HG02938 (cell line): ENCODE measurements at regions not wholly inside any gene's neighbourhood (a gene's known extent, or its start where the extent isn't known, plus 50 kb on each side); places are given as distances from the start of the nearest gene placed in this dataset.
"Not testable (repeated sequence)": the region's sequence is repeated elsewhere in the genome, so short reads cannot be mapped to it uniquely, and the experiment has no call there.

Experiments used
- ATAC-seq: cut with Tn5 transposase; IDR thresholded peaks from one replicate; pipeline ENCODE4 v1.9.1; 2021; ENCODE audit warnings: mild to moderate bottlenecking, moderate library complexity; ENCODE audit not compliant: unreplicated experiment

DNA sequence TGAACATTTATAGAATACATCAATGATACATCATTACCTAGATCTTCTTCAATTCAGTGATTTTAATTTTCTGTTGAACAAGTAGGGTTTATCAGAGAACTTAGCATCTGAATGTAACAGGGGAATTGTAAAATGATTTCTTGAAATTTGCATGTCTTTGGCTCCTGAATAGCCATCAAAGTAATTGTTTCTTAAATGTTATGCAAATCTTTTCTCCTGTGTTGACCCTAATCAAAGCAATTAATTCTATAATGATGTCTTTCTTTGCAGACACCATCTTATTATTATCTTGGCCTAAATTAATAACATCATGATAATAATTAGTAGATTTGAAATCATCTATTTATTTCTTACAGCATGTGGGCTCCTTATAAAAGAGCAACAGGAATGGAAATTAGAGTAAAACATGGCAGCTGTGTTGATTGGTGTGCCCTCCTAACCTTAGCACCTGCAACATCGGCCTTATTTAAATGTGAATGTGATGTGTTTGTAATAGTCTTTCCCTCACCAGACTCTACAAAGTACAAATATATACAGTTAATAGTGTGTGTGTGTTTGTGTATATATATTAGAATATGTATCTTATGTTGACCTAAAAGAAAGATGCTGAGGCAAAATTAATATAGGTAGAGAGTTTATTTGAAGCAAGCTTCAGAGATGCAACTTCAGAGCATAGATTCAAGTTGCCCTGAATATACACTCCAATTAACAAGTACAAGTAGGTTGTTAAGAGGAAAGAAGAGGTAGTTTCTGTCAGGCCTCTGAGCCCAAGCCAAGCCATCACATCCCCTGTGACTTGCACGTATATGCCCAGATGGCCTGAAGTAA, 328.0 kb upstream of the TECRL start:
- ATAC-seq: no peak

DNA sequence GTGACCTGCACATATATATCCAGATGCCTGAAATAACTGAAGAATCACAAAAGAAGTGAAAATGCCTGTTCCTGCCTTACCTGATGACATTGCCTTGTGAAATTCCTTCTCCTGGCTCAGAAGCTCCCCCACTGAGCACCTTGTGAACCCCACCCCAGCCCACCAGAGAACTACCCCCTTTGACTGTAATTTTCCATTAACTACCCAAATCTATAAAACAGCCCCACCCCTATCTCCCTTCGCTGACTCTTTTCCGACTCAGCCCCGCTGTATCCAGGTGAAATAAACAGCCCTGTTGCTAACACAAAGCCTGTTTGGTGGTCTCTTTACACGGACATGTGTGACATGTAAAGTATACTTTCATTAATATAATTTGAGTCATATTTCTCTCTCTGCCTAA, 320.3 kb upstream of the TECRL start:
- no peak for ATAC-seq

DNA sequence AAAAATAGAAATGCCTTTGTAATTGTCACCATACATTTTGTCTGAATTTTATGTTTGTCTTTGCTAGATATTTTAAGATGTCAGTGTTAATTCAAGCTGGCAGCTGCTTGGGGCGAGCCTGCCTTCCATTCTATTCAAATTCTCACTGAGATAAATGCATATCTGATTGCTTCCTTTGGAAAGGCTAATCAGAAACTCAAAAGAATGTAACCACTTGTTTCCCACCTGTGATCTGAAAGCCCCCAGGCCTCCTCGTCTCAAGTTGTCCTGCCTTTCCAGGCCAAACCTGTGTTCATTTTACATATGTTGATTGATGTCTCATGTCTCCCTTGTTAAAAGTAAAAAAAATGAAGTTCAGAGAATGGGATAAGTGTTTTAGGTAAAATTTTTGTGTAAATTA, 318.7 kb upstream of the TECRL start:
- ATAC-seq: no peak

DNA sequence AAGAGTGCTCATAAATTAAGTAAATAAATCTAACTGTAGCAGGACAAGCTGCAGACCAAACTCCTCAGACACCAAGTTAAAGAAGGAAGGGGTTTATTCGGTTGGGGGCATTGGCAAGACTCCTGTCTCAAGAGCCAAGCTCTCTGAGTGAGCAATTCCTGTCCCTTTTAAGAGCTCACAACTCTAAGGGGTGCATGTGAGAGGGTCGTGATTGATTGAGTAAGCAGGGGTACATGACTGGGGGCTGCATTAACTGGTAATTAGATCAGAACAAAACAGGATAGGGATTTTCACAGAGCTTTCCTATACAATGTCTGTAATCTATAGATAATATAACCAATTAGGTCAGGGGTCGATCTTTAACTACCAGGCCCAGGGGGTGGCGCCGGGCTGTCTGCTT, 318.1 kb upstream of the TECRL start:
- not testable (repeated sequence) for ATAC-seq

DNA sequence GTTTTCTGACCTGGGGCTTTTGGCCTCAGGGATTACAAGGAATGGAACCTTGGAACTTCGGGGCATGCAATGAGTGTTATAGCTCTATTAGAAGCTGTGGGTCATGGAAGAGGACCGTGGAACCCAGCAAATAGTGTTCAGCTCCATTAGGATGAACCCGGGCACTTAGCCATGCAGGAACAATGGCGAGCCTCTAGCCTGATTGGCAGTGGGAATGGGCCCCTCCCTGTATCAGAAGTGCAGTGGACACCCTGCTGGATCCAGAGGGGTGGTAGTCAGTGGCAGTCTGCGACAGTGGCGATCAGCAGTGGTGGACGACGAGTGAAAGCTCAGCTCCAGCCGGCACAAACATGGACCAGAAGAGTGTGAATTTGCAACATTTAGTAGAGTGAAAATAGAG, 315.4 kb upstream of the TECRL start:
- no peak for ATAC-seq

DNA sequence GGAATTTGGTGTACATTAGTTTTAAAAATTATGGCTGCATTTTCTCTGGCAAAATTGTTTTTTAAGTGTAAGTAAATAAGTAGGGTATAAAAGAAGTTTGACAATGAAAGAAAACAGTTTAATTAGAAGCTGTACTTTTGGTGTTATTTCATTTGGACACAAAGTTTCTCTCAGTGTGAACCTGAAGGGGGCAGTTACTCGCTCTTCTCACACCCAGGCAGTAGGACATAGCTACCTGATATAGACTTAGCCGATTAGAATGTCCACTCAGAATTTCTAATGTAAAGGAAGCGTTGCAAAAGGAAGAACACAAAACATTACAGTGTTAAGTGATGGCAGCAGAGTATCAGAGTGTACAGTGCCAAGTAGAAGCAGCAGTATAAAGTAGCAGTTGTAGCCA, 311.9 kb upstream of the TECRL start:
- no peak for ATAC-seq

DNA sequence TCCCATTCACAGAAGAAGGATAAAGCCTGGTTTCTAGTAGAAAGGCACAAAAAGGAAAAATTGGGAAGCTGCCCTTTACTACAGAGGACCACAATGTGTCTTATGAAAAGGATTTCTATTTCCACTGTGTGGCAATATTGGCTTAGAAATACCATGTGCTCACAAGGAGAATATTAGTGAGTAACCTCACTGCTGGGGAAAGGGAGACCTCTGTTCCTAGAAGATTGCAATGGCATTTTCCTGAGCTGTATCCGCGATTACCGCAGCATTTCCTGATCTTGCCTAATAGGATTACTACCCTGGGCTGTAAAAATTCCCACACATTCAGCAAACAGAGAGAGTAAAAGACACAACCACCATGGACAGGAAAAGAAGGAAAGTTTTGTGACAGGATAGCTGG, 308.8 kb upstream of the TECRL start:
- no peak for ATAC-seq

DNA sequence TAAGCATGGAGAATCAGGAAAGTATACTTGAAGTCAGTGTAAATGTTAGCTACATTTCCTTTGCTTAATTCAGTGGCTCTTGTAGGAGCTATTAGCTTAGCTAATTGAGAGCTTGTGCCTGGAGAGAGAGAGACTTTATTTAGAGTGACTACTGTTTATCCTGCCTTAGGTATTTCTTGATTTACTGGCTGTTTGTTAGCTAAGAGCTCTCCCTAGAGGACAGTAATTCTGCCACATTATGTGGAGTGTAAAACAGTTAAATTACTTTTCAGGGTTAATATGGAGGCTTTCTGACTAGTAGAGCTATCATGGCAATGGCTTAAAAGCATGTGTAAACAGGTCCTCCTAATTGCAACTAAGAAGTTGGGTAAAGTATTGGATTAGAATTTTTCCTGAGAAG, 306.5 kb upstream of the TECRL start:
- no peak for ATAC-seq

DNA sequence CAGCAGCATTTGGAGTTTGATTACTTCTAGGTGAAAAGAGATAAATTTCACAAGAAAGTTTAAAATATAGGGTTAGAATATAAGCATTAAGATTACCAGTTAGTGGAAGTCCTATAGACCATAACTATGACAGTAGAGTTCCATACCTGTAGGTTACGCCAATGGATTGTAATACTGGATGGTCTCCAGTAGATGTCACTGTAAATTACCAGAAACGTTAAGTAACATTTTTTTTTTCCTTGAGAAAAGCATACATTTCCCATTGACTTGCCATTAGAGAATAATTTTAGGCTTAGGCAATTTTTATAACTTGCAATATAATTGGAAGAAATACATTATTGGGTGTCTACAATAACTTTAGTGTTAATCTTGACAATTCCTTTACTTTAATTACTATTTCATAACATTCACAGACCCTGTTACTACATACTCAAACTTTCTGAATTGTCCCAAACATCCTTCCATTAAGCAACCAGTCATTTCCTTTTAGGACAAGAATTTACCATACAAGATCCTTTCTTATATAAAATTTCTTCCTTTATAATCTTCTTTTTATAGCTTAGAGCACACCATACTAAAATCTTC, 304.1 kb upstream of the TECRL start:
- ATAC-seq: peak; percentile 70

DNA sequence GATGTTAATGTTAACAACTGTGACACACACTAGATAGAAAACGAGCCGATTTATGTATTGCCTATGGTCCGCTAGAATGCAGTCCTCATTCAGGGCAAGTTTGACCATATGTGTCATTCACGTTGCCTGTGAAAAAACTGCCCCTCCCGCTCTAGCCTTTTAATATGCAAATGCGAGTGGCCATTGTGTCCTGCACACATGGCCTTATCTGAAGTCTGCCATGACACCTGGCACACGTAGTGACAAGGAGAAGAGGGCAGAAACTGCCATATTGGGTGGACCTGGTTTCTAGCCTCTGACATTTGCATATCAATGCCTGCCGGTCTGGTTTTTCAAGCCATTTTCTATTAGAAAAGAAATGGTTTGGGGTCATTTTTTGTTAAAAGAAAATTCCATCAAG, 303.3 kb upstream of the TECRL start:
- no peak for ATAC-seq

DNA sequence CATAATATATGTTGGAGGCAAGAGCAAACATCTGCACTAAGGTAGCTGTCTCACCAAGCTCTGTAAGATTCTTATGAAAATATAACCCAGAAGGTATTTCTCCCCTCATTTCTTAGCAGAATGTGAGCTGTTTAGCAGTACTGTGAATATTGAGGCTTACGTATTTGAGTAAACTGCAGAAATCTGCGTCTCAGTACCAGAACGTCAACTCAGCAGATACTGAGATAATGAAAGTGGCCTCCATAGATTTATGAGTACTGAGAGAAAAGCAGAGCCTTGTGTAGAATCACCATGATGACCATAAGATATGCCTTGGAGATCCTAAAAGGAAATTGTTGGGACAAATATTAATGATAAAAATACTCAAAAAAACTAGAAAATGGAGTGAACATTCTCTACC, 296.7 kb upstream of the TECRL start:
- no peak for ATAC-seq

DNA sequence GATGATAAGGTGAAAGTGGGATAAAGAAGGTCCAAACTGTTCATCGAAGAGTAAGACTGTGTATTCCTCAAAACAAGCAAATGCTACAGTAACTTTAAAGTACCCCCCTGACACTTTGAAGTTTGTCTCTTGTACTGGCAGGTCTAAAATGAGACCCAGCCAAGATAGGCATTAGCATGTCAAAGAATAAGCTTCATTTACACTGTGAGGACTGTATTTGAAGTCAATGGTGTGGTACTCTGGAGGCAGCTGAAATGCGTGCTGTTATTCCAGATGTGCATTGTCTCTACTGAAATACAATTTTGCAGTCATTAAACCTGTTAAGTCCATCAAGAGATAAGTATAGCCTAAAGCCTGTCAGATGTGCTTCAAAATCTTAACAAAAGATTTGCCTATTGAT, 288.9 kb upstream of the TECRL start:
- no peak for ATAC-seq

DNA sequence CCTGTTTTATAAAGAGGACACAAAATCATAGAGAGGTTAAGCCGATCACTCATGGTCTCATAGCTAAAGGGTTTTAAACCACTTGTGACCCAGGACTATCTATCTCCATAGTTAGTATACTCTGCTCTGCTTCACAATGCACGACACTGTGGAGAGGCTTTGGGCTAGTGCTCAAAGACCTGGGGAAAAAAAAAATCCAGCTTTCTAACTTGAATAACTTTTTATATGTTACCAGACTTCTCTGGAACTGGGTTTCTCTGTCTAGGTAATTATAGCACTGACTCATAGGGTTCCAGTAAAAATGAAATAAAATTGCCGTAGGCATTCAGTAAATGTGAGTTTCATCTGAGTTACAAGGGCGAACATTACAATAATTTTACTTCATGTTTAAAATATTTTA, 273.7 kb upstream of the TECRL start:
- no peak for ATAC-seq

DNA sequence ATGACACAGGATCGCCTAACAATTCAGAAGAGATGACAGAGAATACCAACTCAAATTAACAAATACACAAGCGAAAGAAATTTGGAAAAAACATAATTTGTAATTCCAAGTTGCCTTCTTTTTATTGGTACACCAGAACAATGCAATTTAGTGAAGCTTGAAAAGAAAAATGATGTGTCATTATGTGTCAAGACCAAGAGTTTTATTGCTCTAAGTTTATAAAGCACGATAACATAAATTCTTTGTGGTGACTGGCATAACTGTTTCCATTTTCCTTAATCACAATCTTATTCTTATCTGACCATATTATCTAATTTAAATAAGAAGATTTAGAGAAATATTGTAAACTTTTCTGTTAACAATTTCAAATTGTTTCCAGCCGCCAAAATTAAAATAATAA, 273.2 kb upstream of the TECRL start:
- no peak for ATAC-seq

DNA sequence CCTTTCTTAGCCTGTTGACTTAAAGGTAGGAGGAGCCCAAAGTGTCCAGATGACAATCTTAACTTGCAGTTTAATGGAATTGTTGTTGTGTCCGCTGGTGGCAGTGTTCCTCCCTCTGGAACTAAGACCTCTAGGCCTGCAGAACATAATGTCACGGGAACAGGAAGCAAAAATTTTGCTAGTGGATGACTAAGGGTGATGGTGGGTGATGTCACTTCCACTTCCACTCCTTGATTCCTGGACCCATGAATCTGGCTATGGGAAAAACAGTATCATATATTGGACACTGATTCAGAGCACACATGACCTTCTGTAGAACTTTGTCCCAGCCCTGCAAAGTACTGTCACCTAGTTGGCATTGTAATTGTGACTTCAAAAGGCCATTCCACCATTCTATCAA, 263.9 kb upstream of the TECRL start:
- not testable (repeated sequence) for ATAC-seq

DNA sequence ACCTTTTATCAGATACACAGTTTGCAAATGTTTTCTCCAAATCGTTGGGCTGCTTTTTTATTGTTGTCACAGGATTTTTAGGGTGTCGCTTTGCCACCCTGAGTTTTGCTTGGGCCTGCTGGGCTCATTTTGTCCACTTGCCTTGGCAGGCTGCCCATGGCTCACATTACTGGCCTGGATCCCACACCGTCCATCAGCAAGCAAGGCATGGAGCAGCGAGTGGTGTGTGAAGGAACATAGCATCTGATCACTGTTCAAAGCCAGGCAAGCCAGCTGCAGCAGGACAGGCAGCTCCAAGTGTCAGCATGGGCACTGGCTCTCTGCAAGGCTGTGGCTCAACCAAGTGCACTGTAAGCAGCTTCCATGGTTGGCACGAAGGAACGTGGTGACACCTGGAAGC, 261.4 kb upstream of the TECRL start:
- ATAC-seq: no peak

DNA sequence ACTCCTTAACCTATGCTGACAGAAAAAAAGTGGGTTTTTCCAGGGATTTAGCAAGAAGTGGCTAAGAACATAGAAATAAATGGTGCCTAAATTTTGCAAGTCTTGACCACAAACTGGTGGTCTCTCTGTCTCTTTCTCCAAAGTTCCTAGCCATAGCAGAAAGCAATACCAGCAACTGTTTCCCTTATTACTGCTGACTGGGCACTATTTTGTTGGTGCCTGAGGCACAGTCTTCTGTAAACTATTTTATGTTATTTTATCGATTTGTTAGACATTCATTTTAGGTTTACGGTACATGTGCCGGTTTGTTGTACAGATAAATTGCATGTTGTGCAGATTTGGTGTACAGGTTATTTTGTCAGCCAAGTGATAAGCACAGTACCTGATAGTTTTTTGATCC, 234.6 kb upstream of the TECRL start:
- no peak for ATAC-seq

DNA sequence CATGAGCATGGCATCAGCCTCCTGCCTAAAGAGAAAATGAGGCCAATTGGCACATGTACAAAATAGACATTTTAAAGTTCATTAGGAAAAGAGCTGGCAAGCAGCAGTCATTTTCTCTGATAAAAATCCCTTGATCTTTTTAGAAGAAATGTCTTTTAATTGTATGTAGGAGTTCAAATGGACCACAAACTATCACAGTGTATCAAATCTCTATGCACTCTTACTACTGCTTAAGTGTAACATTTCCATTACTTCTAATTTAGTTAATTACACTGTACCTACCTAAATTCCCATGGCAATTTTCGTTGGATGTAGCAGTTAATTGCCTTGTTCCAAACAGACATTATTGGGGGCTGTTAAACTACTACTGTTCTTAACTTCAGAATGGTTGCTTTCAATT, 233.7 kb upstream of the TECRL start:
- no peak for ATAC-seq

DNA sequence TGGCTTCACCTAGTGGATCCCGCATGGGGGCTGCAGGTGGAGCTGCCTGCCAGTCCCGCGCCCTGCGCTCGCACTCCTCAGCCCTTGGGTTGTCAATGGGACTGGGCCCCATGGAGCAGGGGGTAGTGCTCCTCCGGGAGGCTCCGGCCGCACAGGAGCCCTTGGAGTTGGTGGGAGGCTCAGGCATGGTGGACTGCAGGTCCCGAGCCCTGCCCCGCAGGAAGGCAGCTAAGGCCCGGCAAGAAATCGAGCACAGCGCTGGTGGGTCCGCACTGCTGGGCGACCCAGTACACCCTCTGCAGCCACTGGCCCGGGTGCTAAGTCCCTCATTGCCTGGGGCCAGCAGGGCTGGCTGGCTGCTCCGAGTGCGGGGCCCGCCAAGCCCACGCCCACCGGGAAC, 231.2 kb upstream of the TECRL start:
- ATAC-seq: not testable (repeated sequence)

DNA sequence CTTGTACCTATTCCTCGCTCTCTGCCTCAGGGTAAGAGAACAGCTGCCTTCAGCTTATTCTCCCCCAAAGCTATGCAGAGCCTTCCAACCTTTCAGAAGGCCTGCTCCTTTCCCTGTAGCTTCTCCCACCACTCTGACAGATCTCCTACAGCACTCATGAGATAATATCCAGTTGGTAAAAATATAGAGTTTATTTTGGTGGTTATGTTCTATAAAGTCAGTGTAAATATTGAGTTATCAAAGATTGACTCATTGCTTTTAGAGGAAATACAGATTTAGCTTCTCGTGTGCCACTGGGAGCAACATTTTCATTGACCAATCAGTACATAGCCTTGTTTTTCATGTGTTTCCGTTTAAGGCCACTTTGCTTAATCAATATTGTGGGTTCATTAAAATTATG, 216.2 kb upstream of the TECRL start:
- no peak for ATAC-seq

DNA sequence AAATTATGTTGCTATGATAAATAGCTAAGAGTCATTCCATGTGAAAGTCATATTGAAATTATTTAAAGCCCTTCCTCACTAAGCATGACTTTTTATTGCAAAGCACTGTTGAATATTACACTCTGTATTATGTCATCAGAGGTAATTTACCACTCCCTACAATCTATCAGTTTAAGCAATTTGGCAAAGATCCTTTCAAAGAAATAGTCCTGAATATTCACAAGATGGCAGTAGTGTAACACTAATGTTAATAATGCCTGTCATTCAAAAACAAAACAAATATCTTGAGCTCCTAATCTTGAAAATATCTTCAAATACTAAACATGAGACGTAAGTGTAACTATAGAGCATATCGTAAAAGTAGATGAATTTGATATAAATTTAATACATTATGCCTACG, 208.6 kb upstream of the TECRL start:
- no peak for ATAC-seq

DNA sequence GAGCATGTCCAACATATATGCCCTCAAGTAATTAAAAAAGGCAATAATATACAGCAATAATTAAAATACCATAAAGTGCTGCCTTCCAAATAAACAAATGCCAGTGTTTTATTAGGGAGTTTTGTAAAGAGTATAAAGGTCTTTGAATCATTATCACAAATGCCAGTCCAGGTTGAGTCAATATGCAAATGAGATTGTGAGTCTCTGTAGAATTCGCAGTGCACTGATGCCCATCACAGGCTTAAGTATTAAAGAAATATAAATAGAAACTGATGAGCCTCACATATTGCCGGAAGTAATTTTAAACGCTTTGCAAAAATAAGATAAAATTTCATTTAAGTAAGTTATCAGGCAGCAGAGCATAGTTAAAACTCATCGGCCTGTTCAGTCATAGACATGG, 205.0 kb upstream of the TECRL start:
- no peak for ATAC-seq

DNA sequence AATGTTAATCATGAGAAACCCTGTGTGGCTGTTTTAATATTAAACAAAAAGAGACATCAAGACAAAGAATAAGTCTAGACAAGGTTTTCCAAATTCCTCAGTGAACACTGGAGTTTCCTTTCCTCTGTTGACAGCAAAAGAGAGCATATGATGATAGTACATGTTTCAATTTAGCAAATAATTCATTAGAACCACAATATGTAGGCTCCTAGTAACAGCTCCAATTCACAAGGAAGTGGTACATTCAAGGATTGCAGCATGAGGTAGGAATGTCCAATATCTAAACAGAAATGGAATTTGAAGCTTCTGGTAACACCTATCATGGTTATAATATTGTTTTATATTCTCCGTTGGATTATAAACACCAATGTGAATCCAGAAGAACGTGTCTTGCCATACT, 203.8 kb upstream of the TECRL start:
- no peak for ATAC-seq
